Breast epithelium (tissue), 4 donors: ENCODE measurements at regions not wholly inside any gene's neighbourhood (a gene's known extent, or its start where the extent isn't known, plus 50 kb on each side); places are given as distances from the start of the nearest gene placed in this dataset.

Experiments used
- DNase-seq, 2 donors: peaks; one replicate each; pipeline ENCODE4 v3.0.0-alpha.2; 2019; ENCODE audit warnings: low spot score in 2 of 2
- H3K27ac ChIP-seq, 2 donors: fragments of 200-600 bp; sonication (generic) in 1 of 2; one replicate each; pipeline ENCODE4 v1.5.1; 2016 to 2019; ENCODE audit warnings: mild to moderate bottlenecking in 1 of 2
- H3K27me3 ChIP-seq, 2 donors: fragments of 200-600 bp; sonication (generic) in 1 of 2; one replicate each; pipeline versions ENCODE4 v1.5.1 to v1.6.0; 2017 to 2019; ENCODE audit warnings: control low read depth in 1 of 2, mild to moderate bottlenecking in 1 of 2
- H3K36me3 ChIP-seq: fragments of 200-600 bp; one replicate; pipeline ENCODE4 v1.5.1; 2019
- H3K4me1 ChIP-seq, 2 donors: fragments of 200-600 bp; sonication (generic); one replicate each; pipeline ENCODE4 v1.5.1; 2016 to 2019; ENCODE audit warnings: control low read depth in 1 of 2
- H3K4me3 ChIP-seq, 3 donors: fragments of 200-600 bp; sonication (generic); 1 replicate in 2 of 3; 2 replicates in 1 of 3; pipeline ENCODE4 v1.5.1; 2016 to 2019; ENCODE audit warnings: mild to moderate bottlenecking in 3 of 3, moderate library complexity in 2 of 3
- H3K9me3 ChIP-seq, 2 donors: fragments of 200-600 bp; sonication (generic) in 1 of 2; one replicate each; pipeline ENCODE4 v1.5.1; 2016 to 2019; ENCODE audit warnings: control low read depth in 1 of 2
- POLR2A ChIP-seq: fragments of 450-650 bp; IDR thresholded peaks from one replicate; pipeline ENCODE4 v1.6.1; 2016; ENCODE audit warnings: antibody characterized with exemption, mild to moderate bottlenecking, moderate library complexity
- POLR2AphosphoS5 ChIP-seq, 3 donors: sonication (generic); formaldehyde crosslinking; IDR thresholded peaks; one replicate each; pipeline ENCODE4 v1.6.1; 2017; ENCODE audit warnings: antibody characterized with exemption in 3 of 3
- intact Hi-C: fragments of 100-400 bp; cut with DNase I; formaldehyde crosslinking; loops from one replicate; pipeline ENCODE4 v1.15.1; 2023; ENCODE audit warnings: low total_unique reads
- TF ChIP-seq, protein P1 (sequence below), 3 donors: fragments of 450-650 bp; IDR thresholded peaks; one replicate each; pipeline ENCODE4 v1.5.1; 2016 to 2017; ENCODE audit warnings: antibody characterized with exemption in 3 of 3, mild to moderate bottlenecking in 3 of 3, moderate library complexity in 3 of 3

DNA sequence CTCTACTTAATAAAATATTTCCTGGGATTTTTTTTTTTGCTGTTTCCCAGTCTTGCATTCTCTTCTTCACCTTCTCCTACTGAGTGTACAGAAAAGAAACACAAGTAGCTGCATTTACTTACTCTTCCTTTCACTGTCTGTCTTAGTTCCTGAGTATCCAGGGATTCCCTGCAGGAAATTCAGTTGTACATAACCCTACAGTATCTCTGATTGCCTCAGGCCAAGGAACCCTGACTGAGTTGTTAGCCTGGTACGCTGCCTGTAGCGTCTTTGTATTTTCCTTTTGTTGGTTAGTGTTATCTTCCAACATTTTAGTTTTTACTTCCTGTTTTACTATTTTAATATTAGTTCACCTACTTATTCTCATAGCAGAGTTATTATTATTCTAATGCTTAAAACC lies 142.5 kb upstream of the ROBO1 start:
- intact Hi-C loops, result no loop called here
- Histone ChIP-seq H3K4me3 (no peak overlapping the region), H3K4me1 (no peaks in the 10 kb centered on the region), H3K27me3 (no peaks in the 10 kb centered on the region), H3K36me3 (no peaks in the 10 kb centered on the region), H3K9me3 (no peaks in the 10 kb centered on the region), H3K27ac (no peak overlapping the region)
- TF ChIP-seq, protein P1, sequence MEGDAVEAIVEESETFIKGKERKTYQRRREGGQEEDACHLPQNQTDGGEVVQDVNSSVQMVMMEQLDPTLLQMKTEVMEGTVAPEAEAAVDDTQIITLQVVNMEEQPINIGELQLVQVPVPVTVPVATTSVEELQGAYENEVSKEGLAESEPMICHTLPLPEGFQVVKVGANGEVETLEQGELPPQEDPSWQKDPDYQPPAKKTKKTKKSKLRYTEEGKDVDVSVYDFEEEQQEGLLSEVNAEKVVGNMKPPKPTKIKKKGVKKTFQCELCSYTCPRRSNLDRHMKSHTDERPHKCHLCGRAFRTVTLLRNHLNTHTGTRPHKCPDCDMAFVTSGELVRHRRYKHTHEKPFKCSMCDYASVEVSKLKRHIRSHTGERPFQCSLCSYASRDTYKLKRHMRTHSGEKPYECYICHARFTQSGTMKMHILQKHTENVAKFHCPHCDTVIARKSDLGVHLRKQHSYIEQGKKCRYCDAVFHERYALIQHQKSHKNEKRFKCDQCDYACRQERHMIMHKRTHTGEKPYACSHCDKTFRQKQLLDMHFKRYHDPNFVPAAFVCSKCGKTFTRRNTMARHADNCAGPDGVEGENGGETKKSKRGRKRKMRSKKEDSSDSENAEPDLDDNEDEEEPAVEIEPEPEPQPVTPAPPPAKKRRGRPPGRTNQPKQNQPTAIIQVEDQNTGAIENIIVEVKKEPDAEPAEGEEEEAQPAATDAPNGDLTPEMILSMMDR (IDR thresholded peaks at IDR 0.05), result no peak
- TF ChIP-seq POLR2A, result no peak
- no peak for TF ChIP-seq POLR2AphosphoS5 (IDR thresholded peaks at IDR 0.05)
- DNase-seq, result no peak

DNA sequence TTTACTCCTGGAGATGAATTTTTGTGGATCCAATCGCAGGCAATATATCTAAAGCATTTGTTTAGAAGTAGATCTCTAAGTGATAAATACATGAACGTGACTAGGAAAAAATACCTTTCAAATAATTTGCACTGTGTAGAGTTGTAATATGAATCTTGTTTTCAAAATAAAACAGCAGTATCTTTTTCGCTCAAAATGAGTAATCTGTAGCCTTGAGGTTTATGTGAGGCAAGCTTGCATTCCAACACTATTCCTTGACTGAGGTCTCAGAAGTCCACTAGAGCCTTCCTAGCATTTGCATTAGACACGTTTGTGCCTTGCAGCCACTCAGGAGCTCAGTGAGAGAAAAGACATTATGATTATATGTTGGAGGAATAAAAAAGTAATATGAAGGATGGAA lies 138.3 kb upstream of the ROBO1 start:
- H3K9me3 ChIP-seq, result no peaks in the 10 kb centered on the region
- TF ChIP-seq POLR2AphosphoS5 (IDR thresholded peaks at IDR 0.05) (no peak), POLR2A (no peak)
- TF ChIP-seq, protein P1 (IDR thresholded peaks at IDR 0.05), result no peak
- no peak overlapping the region for H3K4me3 ChIP-seq
- no peaks in the 10 kb centered on the region for H3K27me3 ChIP-seq
- no peak overlapping the region for H3K27ac ChIP-seq
- no peaks in the 10 kb centered on the region for H3K4me1 ChIP-seq
- intact Hi-C loops, result no loop called here
- no peak for DNase-seq
- H3K36me3 ChIP-seq, result no peaks in the 10 kb centered on the region

DNA sequence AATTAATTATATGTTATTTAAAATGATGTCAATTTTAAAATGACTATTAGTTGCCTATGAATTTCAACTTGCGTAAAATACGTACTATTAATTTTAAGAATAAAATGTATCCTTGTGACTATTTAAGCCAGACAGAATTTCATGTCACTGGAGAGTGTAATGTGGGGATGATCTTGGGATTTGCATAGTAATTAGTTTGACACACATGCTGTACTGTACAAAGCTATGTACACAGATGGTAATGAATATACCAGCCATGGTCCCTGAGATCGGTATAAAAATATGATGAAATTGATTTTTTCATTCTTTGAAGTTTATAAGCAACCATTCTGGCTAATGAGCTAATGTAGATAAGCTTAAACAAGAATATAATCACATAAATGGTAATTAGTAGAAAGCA lies 134.4 kb upstream of the ROBO1 start:
- Histone ChIP-seq H3K4me3 (no peak overlapping the region), H3K9me3 (no peaks in the 10 kb centered on the region), H3K27ac (no peak overlapping the region), H3K27me3 (no peaks in the 10 kb centered on the region), H3K36me3 (no peaks in the 10 kb centered on the region), H3K4me1 (no peaks in the 10 kb centered on the region)
- intact Hi-C loops, result no loop called here
- TF ChIP-seq POLR2AphosphoS5 (IDR thresholded peaks at IDR 0.05) (no peak), POLR2A (no peak)
- TF ChIP-seq, protein P1 (IDR thresholded peaks at IDR 0.05), result no peak
- DNase-seq, result no peak

DNA sequence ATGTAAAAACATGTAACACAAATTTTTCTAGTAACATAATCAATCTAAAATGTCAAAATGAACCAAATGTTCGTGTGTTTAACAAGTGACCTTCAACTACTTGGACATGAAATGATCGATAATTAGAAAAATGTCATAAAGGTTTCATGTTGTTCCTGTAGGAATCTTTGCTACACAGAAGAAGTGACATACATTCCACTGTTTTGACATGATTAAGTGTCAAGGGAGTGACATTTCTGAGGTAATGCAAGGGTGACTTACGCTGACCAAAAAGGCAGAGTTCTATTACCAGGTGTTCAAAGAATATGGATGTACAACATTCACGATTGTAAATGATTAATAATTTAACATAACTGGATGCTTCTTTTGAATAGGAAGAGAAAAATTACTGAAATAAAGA lies 131.1 kb upstream of the ROBO1 start:
- TF ChIP-seq, protein P1 (IDR thresholded peaks at IDR 0.05), result no peak
- TF ChIP-seq POLR2A (no peak), POLR2AphosphoS5 (IDR thresholded peaks at IDR 0.05) (no peak)
- no peaks in the 10 kb centered on the region for H3K9me3 ChIP-seq
- DNase-seq, result no peak
- no peak overlapping the region for H3K27ac ChIP-seq
- intact Hi-C loops, result no loop called here
- no peaks in the 10 kb centered on the region for H3K4me1 ChIP-seq
- no peaks in the 10 kb centered on the region for H3K27me3 ChIP-seq
- no peaks in the 10 kb centered on the region for H3K36me3 ChIP-seq
- H3K4me3 ChIP-seq, result no peak overlapping the region

- Histone ChIP-seq H3K9me3 (no peaks in the 10 kb centered on the region), H3K27ac (no peak overlapping the region), H3K36me3 (no peaks in the 10 kb centered on the region), H3K27me3 (no peaks in the 10 kb centered on the region), H3K4me1 (no peaks in the 10 kb centered on the region), H3K4me3 (no peak overlapping the region)
- TF ChIP-seq, protein P1 (IDR thresholded peaks at IDR 0.05), result no peak
- intact Hi-C loops, result no loop called here
- DNase-seq, result no peak
Measured at GRCh38 chr3:79896086-79896485, 128.3 kb upstream of the ROBO1 start.
